ENCODE measurements at regions not wholly inside any gene's neighbourhood (a gene's known extent, or its start where the extent isn't known, plus 50 kb on each side); places are given as distances from the start of the nearest gene placed in this dataset.

DNA sequence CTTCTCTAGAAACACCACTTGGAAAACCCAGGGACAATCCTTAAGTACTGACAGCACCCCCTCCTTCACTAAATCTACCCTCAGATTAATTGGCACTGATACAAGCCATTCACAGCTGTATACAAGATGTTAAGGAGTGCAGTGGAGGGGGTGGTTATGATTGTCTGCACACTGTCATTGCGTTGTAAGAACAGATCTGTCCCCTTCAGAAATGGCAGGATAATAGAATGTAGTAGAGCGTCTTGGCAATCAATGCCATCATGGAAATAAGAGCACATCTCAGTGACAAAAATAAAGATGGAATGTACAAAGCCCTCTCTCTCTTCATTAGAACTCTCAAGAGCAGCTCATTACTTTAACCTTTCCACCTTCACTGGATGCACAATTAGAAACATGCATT is 324.9 kb upstream of the TBX18 start:
- H2AFZ ChIP-seq (ENCODE audit: low read length), result no peak overlapping the region
- H3K4me1 ChIP-seq (ENCODE audit: low read length), result no peaks in the 10 kb centered on the region
- TF ChIP-seq EZH2 (optimal IDR thresholded peaks at IDR 0.05; ENCODE audit: low read depth, low read length), result no peak
- TF ChIP-seq EZH2phosphoT487 (IDR thresholded peaks at IDR 0.05; ENCODE audit: low read length), result no peak
- TF ChIP-seq, protein P1, sequence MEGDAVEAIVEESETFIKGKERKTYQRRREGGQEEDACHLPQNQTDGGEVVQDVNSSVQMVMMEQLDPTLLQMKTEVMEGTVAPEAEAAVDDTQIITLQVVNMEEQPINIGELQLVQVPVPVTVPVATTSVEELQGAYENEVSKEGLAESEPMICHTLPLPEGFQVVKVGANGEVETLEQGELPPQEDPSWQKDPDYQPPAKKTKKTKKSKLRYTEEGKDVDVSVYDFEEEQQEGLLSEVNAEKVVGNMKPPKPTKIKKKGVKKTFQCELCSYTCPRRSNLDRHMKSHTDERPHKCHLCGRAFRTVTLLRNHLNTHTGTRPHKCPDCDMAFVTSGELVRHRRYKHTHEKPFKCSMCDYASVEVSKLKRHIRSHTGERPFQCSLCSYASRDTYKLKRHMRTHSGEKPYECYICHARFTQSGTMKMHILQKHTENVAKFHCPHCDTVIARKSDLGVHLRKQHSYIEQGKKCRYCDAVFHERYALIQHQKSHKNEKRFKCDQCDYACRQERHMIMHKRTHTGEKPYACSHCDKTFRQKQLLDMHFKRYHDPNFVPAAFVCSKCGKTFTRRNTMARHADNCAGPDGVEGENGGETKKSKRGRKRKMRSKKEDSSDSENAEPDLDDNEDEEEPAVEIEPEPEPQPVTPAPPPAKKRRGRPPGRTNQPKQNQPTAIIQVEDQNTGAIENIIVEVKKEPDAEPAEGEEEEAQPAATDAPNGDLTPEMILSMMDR (IDR thresholded peaks at IDR 0.05; ENCODE audit: low read length), result no peak
- H3K4me3 ChIP-seq (ENCODE audit: low read length), result no peak overlapping the region
- H3K9me2 ChIP-seq (replicated peaks; ENCODE audit: insufficient read depth, low read length), result no peaks in the 10 kb centered on the region
- DNase-seq, result no peak
- H3K36me3 ChIP-seq (replicated peaks; ENCODE audit: insufficient read depth, low read length), result no peaks in the 10 kb centered on the region
- H3K27ac ChIP-seq (ENCODE audit: low read length), result no peak overlapping the region
- no peaks in the 10 kb centered on the region for H3K79me2 ChIP-seq (ENCODE audit: low read length)
- no peak overlapping the region for H3K9ac ChIP-seq (ENCODE audit: low read length)
- no peaks in the 10 kb centered on the region for H3F3A ChIP-seq (ENCODE audit: insufficient read depth, low read length)
- H4K20me1 ChIP-seq (ENCODE audit: insufficient read depth, low read length), result no peaks in the 10 kb centered on the region
- H3K9me3 ChIP-seq (replicated peaks; ENCODE audit: insufficient read depth, low read length), result no peaks in the 10 kb centered on the region
- H3K27me3 ChIP-seq (replicated peaks; ENCODE audit: insufficient read depth, low read length), result no peaks in the 10 kb centered on the region
- no peak overlapping the region for H3K4me2 ChIP-seq (ENCODE audit: low read depth, low read length)

DNA sequence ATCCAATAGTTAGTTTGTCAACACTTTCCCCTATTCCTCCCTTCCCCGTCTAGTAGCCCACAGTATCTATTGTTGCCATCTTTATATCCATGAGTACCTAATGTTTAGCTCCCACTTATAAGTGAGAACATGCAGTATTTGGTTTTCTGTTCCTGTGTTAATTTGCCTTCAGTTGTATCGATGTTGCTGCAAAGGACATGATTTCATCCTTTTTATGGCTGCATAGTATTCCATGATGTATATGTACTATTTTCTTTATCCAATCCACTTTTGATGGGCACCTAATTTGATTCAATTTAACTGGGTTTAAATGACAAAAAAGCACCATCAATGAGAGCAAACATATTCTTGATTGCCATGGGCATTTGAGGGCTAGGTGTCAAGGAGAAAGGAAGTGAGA is 321.5 kb upstream of the TBX18 start:
- Histone ChIP-seq H3K27me3 (replicated peaks; ENCODE audit: insufficient read depth, low read length) (no peaks in the 10 kb centered on the region), H3K36me3 (replicated peaks; ENCODE audit: insufficient read depth, low read length) (no peaks in the 10 kb centered on the region), H3K79me2 (ENCODE audit: low read length) (no peaks in the 10 kb centered on the region), H3K4me3 (ENCODE audit: low read length) (no peak overlapping the region), H3K4me2 (ENCODE audit: low read depth, low read length) (no peak overlapping the region), H4K20me1 (ENCODE audit: insufficient read depth, low read length) (no peaks in the 10 kb centered on the region), H2AFZ (ENCODE audit: low read length) (no peak overlapping the region), H3K9ac (ENCODE audit: low read length) (no peak overlapping the region), H3K27ac (ENCODE audit: low read length) (no peak overlapping the region), H3K4me1 (ENCODE audit: low read length) (no peaks in the 10 kb centered on the region), H3F3A (ENCODE audit: insufficient read depth, low read length) (no peaks in the 10 kb centered on the region), H3K9me3 (replicated peaks; ENCODE audit: insufficient read depth, low read length) (no peaks in the 10 kb centered on the region), H3K9me2 (replicated peaks; ENCODE audit: insufficient read depth, low read length) (no peaks in the 10 kb centered on the region)
- DNase-seq, result no peak
- TF ChIP-seq EZH2 (optimal IDR thresholded peaks at IDR 0.05; ENCODE audit: low read depth, low read length) (no peak), EZH2phosphoT487 (IDR thresholded peaks at IDR 0.05; ENCODE audit: low read length) (no peak)
- TF ChIP-seq, protein P1 (IDR thresholded peaks at IDR 0.05; ENCODE audit: low read length), result no peak

DNA sequence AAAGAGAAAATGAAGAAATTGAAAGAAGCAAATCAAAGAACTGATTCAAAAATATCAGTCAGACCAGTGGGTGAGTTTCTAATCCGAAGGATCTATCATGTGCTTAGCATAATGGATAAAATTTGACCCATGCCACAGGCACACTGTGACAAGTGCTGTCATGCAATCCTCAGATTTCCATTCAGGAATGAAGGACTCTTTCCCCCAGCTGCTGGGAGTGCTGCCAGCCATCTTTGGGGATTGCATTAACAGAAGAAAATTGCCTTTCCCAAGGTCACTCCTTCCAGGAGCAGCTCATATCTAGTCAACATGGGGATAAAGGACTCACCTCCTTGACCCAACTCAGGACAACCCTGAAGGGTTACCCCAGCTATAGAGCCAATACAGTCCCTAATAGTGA is 316.7 kb upstream of the TBX18 start:
- Histone ChIP-seq H4K20me1 (ENCODE audit: insufficient read depth, low read length) (no peaks in the 10 kb centered on the region), H3K27me3 (replicated peaks; ENCODE audit: insufficient read depth, low read length) (no peaks in the 10 kb centered on the region)

More for the DNA sequence above, 316.7 kb upstream of the TBX18 start:
- H2AFZ ChIP-seq (ENCODE audit: low read length), result no peak overlapping the region
- no peaks in the 10 kb centered on the region for H3K9me2 ChIP-seq (replicated peaks; ENCODE audit: insufficient read depth, low read length)
- no peaks in the 10 kb centered on the region for H3K9me3 ChIP-seq (replicated peaks; ENCODE audit: insufficient read depth, low read length)
- TF ChIP-seq, protein P1 (IDR thresholded peaks at IDR 0.05; ENCODE audit: low read length), result no peak
- TF ChIP-seq EZH2 (optimal IDR thresholded peaks at IDR 0.05; ENCODE audit: low read depth, low read length), result no peak
- no peak for TF ChIP-seq EZH2phosphoT487 (IDR thresholded peaks at IDR 0.05; ENCODE audit: low read length)
- no peak overlapping the region for H3K4me2 ChIP-seq (ENCODE audit: low read depth, low read length)
- no peaks in the 10 kb centered on the region for H3K4me1 ChIP-seq (ENCODE audit: low read length)
- no peaks in the 10 kb centered on the region for H3K79me2 ChIP-seq (ENCODE audit: low read length)
- H3K4me3 ChIP-seq (ENCODE audit: low read length), result no peak overlapping the region
- DNase-seq, result no peak
- H3K9ac ChIP-seq (ENCODE audit: low read length), result no peak overlapping the region
- H3K27ac ChIP-seq (ENCODE audit: low read length), result no peak overlapping the region
- H3K36me3 ChIP-seq (replicated peaks; ENCODE audit: insufficient read depth, low read length), result no peaks in the 10 kb centered on the region
- no peaks in the 10 kb centered on the region for H3F3A ChIP-seq (ENCODE audit: insufficient read depth, low read length)
